ENCODE measurements at regions not wholly inside any gene's neighbourhood (a gene's known extent, or its start where the extent isn't known, plus 50 kb on each side); places are given as distances from the start of the nearest gene placed in this dataset.

GRCh38 chr14:48382961-48383360 lies 707.6 kb upstream of the MDGA2 start:
- no peak for TF ChIP-seq PATZ1 (CRISPR knock-in tag; IDR thresholded peaks at IDR 0.05; ENCODE audit: borderline replicate concordance)
- TF ChIP-seq ZNF565 (CRISPR knock-in tag; conservative IDR thresholded peaks at IDR 0.05; ENCODE audit: low read depth), result no peak
- no peak for TF ChIP-seq ZFP30 (CRISPR knock-in tag; IDR thresholded peaks at IDR 0.05)
- TF ChIP-seq POU6F1 (CRISPR knock-in tag; IDR thresholded peaks at IDR 0.05; ENCODE audit: borderline replicate concordance, low read depth), result no peak
- TF ChIP-seq OSR1 (CRISPR knock-in tag; IDR thresholded peaks at IDR 0.05), result no peak
- no peak for TF ChIP-seq ZFP3 (CRISPR knock-in tag; IDR thresholded peaks at IDR 0.05)
- TF ChIP-seq ARNTL (CRISPR knock-in tag; IDR thresholded peaks at IDR 0.05; ENCODE audit: borderline replicate concordance, low read depth), result no peak
- TF ChIP-seq RARB (CRISPR knock-in tag; IDR thresholded peaks at IDR 0.05), result no peak
- no peak for TF ChIP-seq GLIS3 (CRISPR knock-in tag; IDR thresholded peaks at IDR 0.05)
- TF ChIP-seq CREB5 (CRISPR knock-in tag; IDR thresholded peaks at IDR 0.05; ENCODE audit: low read depth), result no peak
- no peak for TF ChIP-seq ZNF8 (CRISPR knock-in tag; IDR thresholded peaks at IDR 0.05)

Measured in SK-N-SH treated with all-trans-retinoic acid at 6 μM for 48 hours (cell line).